ENCODE measurements at regions not wholly inside any gene's neighbourhood (a gene's known extent, or its start where the extent isn't known, plus 50 kb on each side); places are given as distances from the start of the nearest gene placed in this dataset.
"Not testable (repeated sequence)": the region's sequence is repeated elsewhere in the genome, so short reads cannot be mapped to it uniquely, and the experiment has no call there.

GRCh38 chr5:68048516-68048915 lies 167.0 kb upstream of the PIK3R1 start:
- H3K27me3 ChIP-seq = no peaks in the 10 kb centered on the region
- no peaks in the 10 kb centered on the region for H3K36me3 ChIP-seq
- TF ChIP-seq, protein P1, sequence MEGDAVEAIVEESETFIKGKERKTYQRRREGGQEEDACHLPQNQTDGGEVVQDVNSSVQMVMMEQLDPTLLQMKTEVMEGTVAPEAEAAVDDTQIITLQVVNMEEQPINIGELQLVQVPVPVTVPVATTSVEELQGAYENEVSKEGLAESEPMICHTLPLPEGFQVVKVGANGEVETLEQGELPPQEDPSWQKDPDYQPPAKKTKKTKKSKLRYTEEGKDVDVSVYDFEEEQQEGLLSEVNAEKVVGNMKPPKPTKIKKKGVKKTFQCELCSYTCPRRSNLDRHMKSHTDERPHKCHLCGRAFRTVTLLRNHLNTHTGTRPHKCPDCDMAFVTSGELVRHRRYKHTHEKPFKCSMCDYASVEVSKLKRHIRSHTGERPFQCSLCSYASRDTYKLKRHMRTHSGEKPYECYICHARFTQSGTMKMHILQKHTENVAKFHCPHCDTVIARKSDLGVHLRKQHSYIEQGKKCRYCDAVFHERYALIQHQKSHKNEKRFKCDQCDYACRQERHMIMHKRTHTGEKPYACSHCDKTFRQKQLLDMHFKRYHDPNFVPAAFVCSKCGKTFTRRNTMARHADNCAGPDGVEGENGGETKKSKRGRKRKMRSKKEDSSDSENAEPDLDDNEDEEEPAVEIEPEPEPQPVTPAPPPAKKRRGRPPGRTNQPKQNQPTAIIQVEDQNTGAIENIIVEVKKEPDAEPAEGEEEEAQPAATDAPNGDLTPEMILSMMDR (IDR thresholded peaks at IDR 0.05) = no peak
- H3K27ac ChIP-seq = no peak overlapping the region
- no peak for DNase-seq (ENCODE audit: low spot score)
- no peaks in the 10 kb centered on the region for H3K4me1 ChIP-seq
- no peak overlapping the region for H3K4me3 ChIP-seq
- H3K9me3 ChIP-seq = peaks cover 0 to 12% of the 10 kb centered on the region in 2 donors

DNA sequence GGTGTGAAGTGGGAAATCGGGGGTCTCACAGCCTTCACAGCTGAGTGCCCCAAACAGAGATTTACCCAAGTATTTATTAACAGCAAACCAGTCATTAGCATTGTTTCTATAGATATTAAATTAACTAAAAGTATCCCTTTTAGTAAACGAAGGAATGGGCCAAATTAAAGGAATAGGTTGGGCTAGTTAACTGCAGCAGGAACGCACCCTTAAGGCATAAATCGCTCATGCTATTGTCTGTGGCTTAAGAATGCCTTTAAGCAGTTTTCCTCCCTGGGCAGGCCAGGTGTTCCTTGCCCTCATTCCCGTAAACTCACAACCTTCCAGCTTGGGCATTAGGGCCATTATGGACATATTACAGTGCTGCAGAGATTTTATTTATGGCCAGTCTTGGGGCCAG lies 167.5 kb upstream of the PIK3R1 start:
- H3K4me1 ChIP-seq; H3K27me3 ChIP-seq; H3K27ac ChIP-seq; DNase-seq (ENCODE audit: low spot score); H3K36me3 ChIP-seq; H3K4me3 ChIP-seq: not testable (repeated sequence)
- H3K9me3 ChIP-seq = peaks cover 0 to 12% of the 10 kb centered on the region in 2 donors

- no peak overlapping the region for H3K4me3 ChIP-seq
- H3K4me1 ChIP-seq = no peaks in the 10 kb centered on the region
- H3K27ac ChIP-seq = no peak overlapping the region
- no peak for DNase-seq (ENCODE audit: low spot score)
- no peaks in the 10 kb centered on the region for H3K27me3 ChIP-seq
- H3K9me3 ChIP-seq = peaks cover 0 to 12% of the 10 kb centered on the region in 2 donors
- H3K36me3 ChIP-seq = no peaks in the 10 kb centered on the region
- TF ChIP-seq, protein P1 (IDR thresholded peaks at IDR 0.05) = no peak
Measured at GRCh38 chr5:68047035-68047434, 168.5 kb upstream of the PIK3R1 start.

GRCh38 chr5:68046445-68046844 lies 169.1 kb upstream of the PIK3R1 start:
- H3K27me3 ChIP-seq = no peaks in the 10 kb centered on the region
- H3K27ac ChIP-seq = no peak overlapping the region
- TF ChIP-seq, protein P1 (IDR thresholded peaks at IDR 0.05) = no peak
- H3K36me3 ChIP-seq = no peaks in the 10 kb centered on the region
- H3K4me1 ChIP-seq = no peaks in the 10 kb centered on the region
- H3K9me3 ChIP-seq = peaks cover 0 to 12% of the 10 kb centered on the region in 2 donors
- no peak for DNase-seq (ENCODE audit: low spot score)
- H3K4me3 ChIP-seq = no peak overlapping the region

DNA sequence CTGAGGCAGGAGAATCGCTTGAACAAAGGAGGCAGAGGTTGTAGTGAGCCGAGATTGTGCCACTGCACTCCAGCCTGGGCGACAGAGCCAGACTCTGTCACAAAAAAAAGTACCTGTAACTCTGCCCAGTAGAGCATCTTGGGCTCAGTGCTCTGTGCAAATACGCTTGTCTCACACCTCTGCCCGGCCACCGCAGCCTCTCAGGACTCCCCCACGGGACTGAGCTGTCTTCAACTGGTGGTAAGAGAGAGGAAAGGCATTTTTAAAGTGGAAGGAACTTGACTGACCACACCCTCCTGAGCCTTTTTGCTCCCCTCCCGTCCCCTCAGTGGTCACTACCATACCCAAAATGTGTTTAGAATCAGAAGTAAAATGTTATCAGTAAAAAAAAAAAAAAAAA lies 174.3 kb upstream of the PIK3R1 start:
- Histone ChIP-seq H3K9me3 (no peaks in the 10 kb centered on the region), H3K4me3 (no peak overlapping the region), H3K36me3 (no peaks in the 10 kb centered on the region), H3K27ac (peak overlapping the region; percentile 11 to 14), H3K4me1 (peaks cover 0 to 6% of the 10 kb centered on the region in 2 donors), H3K27me3 (no peaks in the 10 kb centered on the region)
- DNase-seq (ENCODE audit: low spot score) = no peak
- TF ChIP-seq, protein P1 (IDR thresholded peaks at IDR 0.05) = no peak

GRCh38 chr5:68037546-68037945 lies 178.0 kb upstream of the PIK3R1 start:
- TF ChIP-seq, protein P1 (IDR thresholded peaks at IDR 0.05) = no peak
- Histone ChIP-seq H3K4me3 (no peak overlapping the region), H3K27ac (no peak overlapping the region), H3K27me3 (no peaks in the 10 kb centered on the region), H3K36me3 (no peaks in the 10 kb centered on the region), H3K9me3 (no peaks in the 10 kb centered on the region), H3K4me1 (peaks cover 0 to 16% of the 10 kb centered on the region in 2 donors)
- no peak for DNase-seq (ENCODE audit: low spot score)

Data from right atrium auricular region (tissue), 2 donors.